H9 (cell line): ENCODE measurements at regions not wholly inside any gene's neighbourhood (a gene's known extent, or its start where the extent isn't known, plus 50 kb on each side); places are given as distances from the start of the nearest gene placed in this dataset.

Experiments
- DNase-seq: peaks from one replicate; pipeline ENCODE4 v3.0.0-alpha.2; 2017
- H2AFZ ChIP-seq: one replicate; pipeline ENCODE4 v1.6.1; 2013; ENCODE audit warnings: mild to moderate bottlenecking, low read length, control low read depth, moderate library complexity
- H2AK5ac ChIP-seq: 2 replicates; pipeline ENCODE4 v1.6.1; 2013; ENCODE audit warnings: low read length, control low read depth, mixed read lengths; ENCODE audit not compliant: insufficient read length
- H2BK120ac ChIP-seq: one replicate; pipeline ENCODE4 v1.6.1; 2013; ENCODE audit warnings: low read depth, mild to moderate bottlenecking, low read length, control low read depth, inconsistent platforms; ENCODE audit not compliant: poor library complexity, severe bottlenecking
- H2BK12ac ChIP-seq: 2 replicates; pipeline ENCODE4 v1.6.1; 2013; ENCODE audit warnings: low read length, control low read depth, mixed read lengths, low read depth; ENCODE audit not compliant: insufficient read length
- H2BK15ac ChIP-seq: 2 replicates; pipeline ENCODE4 v1.6.1; 2013; ENCODE audit warnings: low read depth, low read length, control low read depth
- H2BK20ac ChIP-seq: one replicate; pipeline ENCODE4 v1.6.1; 2013; ENCODE audit warnings: low read depth, mild to moderate bottlenecking, low read length, control low read depth, inconsistent platforms; ENCODE audit not compliant: poor library complexity, severe bottlenecking
- H2BK5ac ChIP-seq: 2 replicates; pipeline ENCODE4 v1.6.1; 2013; ENCODE audit warnings: low read length, control low read depth, mixed read lengths; ENCODE audit not compliant: insufficient read length
- H3K14ac ChIP-seq: 2 replicates; pipeline ENCODE4 v1.6.1; 2013; ENCODE audit warnings: low read length, control low read depth; ENCODE audit not compliant: insufficient read depth
- H3K18ac ChIP-seq: 2 replicates; pipeline ENCODE4 v1.6.1; 2013; ENCODE audit warnings: low read depth, mild to moderate bottlenecking, mixed read lengths, low read length, control low read depth; ENCODE audit not compliant: insufficient read length
- H3K23ac ChIP-seq: 2 replicates; pipeline ENCODE4 v1.6.1; 2013; ENCODE audit warnings: low read length, control low read depth, mixed read lengths, low read depth; ENCODE audit not compliant: insufficient read length
- H3K23me2 ChIP-seq: 2 replicates; pipeline ENCODE4 v1.6.1; 2013; ENCODE audit warnings: low read depth, mild to moderate bottlenecking, mixed read lengths, low read length, control low read depth; ENCODE audit not compliant: insufficient read length, poor library complexity, severe bottlenecking
- H3K27ac ChIP-seq: 2 replicates; pipeline ENCODE4 v1.5.1; 2013; ENCODE audit warnings: low read length, control low read depth, mixed read lengths, low read depth; ENCODE audit not compliant: insufficient read length
- H3K27me3 ChIP-seq: 2 replicates; pipeline ENCODE4 v1.6.1; 2013; ENCODE audit warnings: low read length, control low read depth, inconsistent platforms; ENCODE audit not compliant: insufficient read depth
- H3K4ac ChIP-seq: 2 replicates; pipeline ENCODE4 v1.6.1; 2013; ENCODE audit warnings: low read depth, mild to moderate bottlenecking, control low read depth, inconsistent platforms, low read length, moderate library complexity
- H3K4me1 ChIP-seq: 2 replicates; pipeline ENCODE4 v1.6.1; 2013; ENCODE audit warnings: low read length, control low read depth, inconsistent platforms; ENCODE audit not compliant: insufficient read depth
- H3K4me2 ChIP-seq: 2 replicates; pipeline ENCODE4 v1.6.1; 2013; ENCODE audit warnings: low read length, control low read depth, mixed read lengths; ENCODE audit not compliant: insufficient read length, insufficient read depth
- H3K56ac ChIP-seq: 2 replicates; pipeline ENCODE4 v1.6.1; 2013; ENCODE audit warnings: low read depth, mild to moderate bottlenecking, mixed read lengths, low read length, control low read depth; ENCODE audit not compliant: insufficient read length
- H3K79me1 ChIP-seq: 2 replicates; pipeline ENCODE4 v1.6.1; 2013; ENCODE audit warnings: low read depth, mild to moderate bottlenecking, moderate library complexity, low read length, control low read depth, inconsistent platforms; ENCODE audit not compliant: insufficient read depth, poor library complexity, severe bottlenecking
- H3K79me2 ChIP-seq: 2 replicates; pipeline ENCODE4 v1.6.1; 2013; ENCODE audit warnings: low read length, control low read depth, inconsistent platforms; ENCODE audit not compliant: insufficient read depth
- H3K9ac ChIP-seq: 2 replicates; pipeline ENCODE4 v1.6.1; 2013; ENCODE audit warnings: low read length, control low read depth, mixed read lengths; ENCODE audit not compliant: insufficient read length; ENCODE audit errors: extremely low read depth
- H3K9me3 ChIP-seq: one replicate; pipeline ENCODE4 v1.6.1; 2013; ENCODE audit warnings: low read depth, low read length, inconsistent platforms; ENCODE audit not compliant: control insufficient read depth
- H3T11ph ChIP-seq: one replicate; pipeline ENCODE4 v1.6.1; 2013; ENCODE audit warnings: mild to moderate bottlenecking, low read length, control low read depth, inconsistent platforms
- H4K20me1 ChIP-seq: one replicate; pipeline ENCODE4 v1.6.1; 2013; ENCODE audit not compliant: control insufficient read depth, insufficient read length, insufficient read depth
- H4K5ac ChIP-seq: 2 replicates; pipeline ENCODE4 v1.6.1; 2013; ENCODE audit warnings: low read depth, mild to moderate bottlenecking, mixed read lengths, low read length, control low read depth; ENCODE audit not compliant: insufficient read length
- H4K8ac ChIP-seq: replicated peaks from 2 replicates; pipeline ENCODE4 v1.6.1; 2013; ENCODE audit warnings: low read length, control low read depth, mixed read lengths, low read depth; ENCODE audit not compliant: insufficient read length
- H4K91ac ChIP-seq: 2 replicates; pipeline ENCODE4 v1.6.1; 2013; ENCODE audit warnings: low read depth, mild to moderate bottlenecking, moderate library complexity, mixed read lengths, low read length, control low read depth; ENCODE audit not compliant: insufficient read length
- H3K27ac Mint-ChIP-seq, 3 experiments: 2 replicates in 2 of 3; 3 replicates in 1 of 3; pipeline ENCODE4 v1.8.0; 2020 to 2021; ENCODE audit warnings: mixed read lengths in 3 of 3, mild to moderate bottlenecking in 1 of 3, moderate library complexity in 1 of 3
- H3K27me3 Mint-ChIP-seq: 2 replicates; pipeline ENCODE4 v1.8.0; 2021; ENCODE audit warnings: low read depth, mild to moderate bottlenecking, moderate library complexity, mixed read lengths
- H3K36me3 Mint-ChIP-seq, 3 experiments: 2 replicates in 2 of 3; 3 replicates in 1 of 3; pipeline ENCODE4 v1.8.0; 2020 to 2021; ENCODE audit warnings: low read depth in 3 of 3, mixed read lengths in 3 of 3; ENCODE audit not compliant: insufficient read depth in 1 of 3
- H3K4me1 Mint-ChIP-seq, 2 experiments: 2 replicates each; pipeline ENCODE4 v1.8.0; 2020; ENCODE audit warnings: mixed read lengths in 2 of 2
- H3K4me3 Mint-ChIP-seq, 2 experiments: 2 replicates in 1 of 2; 3 replicates in 1 of 2; pipeline ENCODE4 v1.8.0; 2020 to 2021; ENCODE audit warnings: mild to moderate bottlenecking in 2 of 2, mixed read lengths in 2 of 2, moderate library complexity in 1 of 2
- H3K9me3 Mint-ChIP-seq, 2 experiments: 2 replicates in 1 of 2; 3 replicates in 1 of 2; pipeline ENCODE4 v1.8.0; 2020; ENCODE audit warnings: mild to moderate bottlenecking in 2 of 2, mixed read lengths in 2 of 2, moderate library complexity in 1 of 2
- CTCF ChIP-seq: fragments of 200-600 bp; sonication (generic); conservative IDR thresholded peaks from 3 replicates; pipeline ENCODE4 v1.8.0; 2021; ENCODE audit warnings: antibody characterized with exemption, mild to moderate bottlenecking
- WGBS: extraction: QIAGEN DNeasy Blood & Tissue Kit; methylation state at CpG from one replicate; pipeline ENCODE4 v1.1.7; 2013; ENCODE audit warnings: missing lambda C conversion rate, low lambda C conversion rate, mixed read lengths; ENCODE audit not compliant: insufficient read length; ENCODE audit errors: extremely low coverage; 5-methylcytosine and 5-hydroxymethylcytosine counted together

DNA sequence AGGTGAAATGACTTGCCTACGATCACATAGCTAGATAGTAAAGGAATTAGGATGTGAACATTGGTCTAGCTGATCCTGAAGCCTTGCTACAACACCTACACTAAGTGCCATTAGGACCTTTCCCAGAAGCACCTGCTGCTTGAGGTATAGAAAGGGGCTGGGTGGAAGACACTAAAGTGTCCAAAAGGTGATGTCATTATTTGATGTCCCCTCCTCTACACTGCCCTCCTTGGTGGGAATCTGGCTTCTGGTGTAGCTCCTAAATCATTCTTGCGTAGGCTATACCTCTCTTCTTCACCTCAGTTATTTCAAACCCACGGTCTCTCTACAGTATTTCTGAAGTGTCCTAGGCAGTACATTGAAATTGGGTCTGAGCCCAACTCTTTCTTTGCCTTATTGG is 132.5 kb upstream of the FGGY start:
- Mint-ChIP-seq H3K27me3 (no peaks in the 10 kb centered on the region; the same call in 1 of the 2 replicates), H3K9me3 (peaks cover 5% of the 10 kb centered on the region in 2 experiments; a peak in 1 of 5 replicates), H3K27ac (no peak overlapping the region; a peak in 1 of 7 replicates), H3K36me3 (no peaks in the 10 kb centered on the region), H3K4me3 (no peak overlapping the region), H3K4me1 (no peaks in the 10 kb centered on the region)
- H2BK5ac ChIP-seq = no peak overlapping the region
- no peak overlapping the region for H4K91ac ChIP-seq
- H2BK120ac ChIP-seq = no peak overlapping the region
- no peak overlapping the region for H3K56ac ChIP-seq
- H3K79me2 ChIP-seq = no peaks in the 10 kb centered on the region
- no peak overlapping the region for H3K4me2 ChIP-seq
- H3T11ph ChIP-seq = no peak overlapping the region
- no peak overlapping the region for H3K23ac ChIP-seq
- H4K20me1 ChIP-seq = no peaks in the 10 kb centered on the region
- H3K9ac ChIP-seq = no peak overlapping the region
- DNase-seq = no peak
- no peak overlapping the region for H2AFZ ChIP-seq
- no peaks in the 10 kb centered on the region for H3K23me2 ChIP-seq
- no peak overlapping the region for H3K4ac ChIP-seq
- H2BK20ac ChIP-seq = no peak overlapping the region
- no peaks in the 10 kb centered on the region for H3K9me3 ChIP-seq
- no peak overlapping the region for H4K5ac ChIP-seq
- H4K8ac ChIP-seq = no peak overlapping the region
- TF ChIP-seq CTCF = no peak
- no peak overlapping the region for H2BK12ac ChIP-seq
- H3K27ac ChIP-seq = no peak overlapping the region
- H2AK5ac ChIP-seq = no peak overlapping the region
- no peaks in the 10 kb centered on the region for H3K27me3 ChIP-seq
- no peaks in the 10 kb centered on the region for H3K4me1 ChIP-seq
- WGBS = no CpG with 5 or more reads among the region's 3 CpGs
- H2BK15ac ChIP-seq = no peak overlapping the region
- H3K18ac ChIP-seq = no peak overlapping the region
- H3K79me1 ChIP-seq = no peaks in the 10 kb centered on the region
- H3K14ac ChIP-seq = no peak overlapping the region
